ENCODE measurements at regions not wholly inside any gene's neighbourhood (a gene's known extent, or its start where the extent isn't known, plus 50 kb on each side); places are given as distances from the start of the nearest gene placed in this dataset.

GRCh38 chr4:18406264-18406663 lies 384.7 kb upstream of the LCORL start:
- TF ChIP-seq CTCF (IDR thresholded peaks at IDR 0.05) (no peak), POLR2AphosphoS5 (IDR thresholded peaks at IDR 0.05) (no peak), POLR2A (IDR thresholded peaks at IDR 0.05) (no peak), EP300 (IDR thresholded peaks at IDR 0.05) (no peak)
